A673 (cell line): ENCODE measurements at regions not wholly inside any gene's neighbourhood (a gene's known extent, or its start where the extent isn't known, plus 50 kb on each side); places are given as distances from the start of the nearest gene placed in this dataset.

Experiments used
- EZH2 ChIP-seq: fragments of 200-600 bp; sonication (generic); IDR thresholded peaks from 2 replicates; pipeline ENCODE4 v1.6.1; 2017; ENCODE audit warnings: borderline replicate concordance, low read depth, mild to moderate bottlenecking, mixed read lengths, antibody characterized with exemption, low read length; ENCODE audit not compliant: poor library complexity, severe bottlenecking
- TF ChIP-seq, protein P1 (sequence below): fragments of 300-800, 200-600 bp; sonication (generic); conservative IDR thresholded peaks from 2 replicates; pipeline ENCODE4 v1.5.1; 2017; ENCODE audit warnings: low read depth, mild to moderate bottlenecking, antibody characterized with exemption, low read length, moderate library complexity, mixed read lengths

DNA sequence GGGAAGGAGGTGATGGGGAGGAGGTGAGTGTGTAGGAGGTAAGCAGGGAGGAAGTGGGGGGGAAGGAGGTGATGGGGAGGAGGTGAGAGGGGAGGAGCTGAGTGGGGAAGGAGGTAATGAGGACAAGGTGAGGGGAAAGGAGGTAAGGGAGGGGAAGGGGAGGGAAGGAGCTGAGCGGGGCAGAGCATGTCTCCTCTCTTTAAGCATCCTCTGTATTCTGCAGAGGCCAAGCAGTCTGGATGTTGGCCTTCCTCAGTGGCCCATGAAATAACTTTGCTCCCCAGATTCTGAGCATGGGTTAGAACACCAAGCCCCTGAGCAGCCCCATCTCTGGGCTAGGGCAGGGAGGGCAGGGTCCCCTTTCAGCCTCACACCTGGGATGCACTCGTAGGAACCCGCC lies 84.6 kb downstream of the EDN3 start:
- TF ChIP-seq, protein P1, sequence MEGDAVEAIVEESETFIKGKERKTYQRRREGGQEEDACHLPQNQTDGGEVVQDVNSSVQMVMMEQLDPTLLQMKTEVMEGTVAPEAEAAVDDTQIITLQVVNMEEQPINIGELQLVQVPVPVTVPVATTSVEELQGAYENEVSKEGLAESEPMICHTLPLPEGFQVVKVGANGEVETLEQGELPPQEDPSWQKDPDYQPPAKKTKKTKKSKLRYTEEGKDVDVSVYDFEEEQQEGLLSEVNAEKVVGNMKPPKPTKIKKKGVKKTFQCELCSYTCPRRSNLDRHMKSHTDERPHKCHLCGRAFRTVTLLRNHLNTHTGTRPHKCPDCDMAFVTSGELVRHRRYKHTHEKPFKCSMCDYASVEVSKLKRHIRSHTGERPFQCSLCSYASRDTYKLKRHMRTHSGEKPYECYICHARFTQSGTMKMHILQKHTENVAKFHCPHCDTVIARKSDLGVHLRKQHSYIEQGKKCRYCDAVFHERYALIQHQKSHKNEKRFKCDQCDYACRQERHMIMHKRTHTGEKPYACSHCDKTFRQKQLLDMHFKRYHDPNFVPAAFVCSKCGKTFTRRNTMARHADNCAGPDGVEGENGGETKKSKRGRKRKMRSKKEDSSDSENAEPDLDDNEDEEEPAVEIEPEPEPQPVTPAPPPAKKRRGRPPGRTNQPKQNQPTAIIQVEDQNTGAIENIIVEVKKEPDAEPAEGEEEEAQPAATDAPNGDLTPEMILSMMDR, result no peak
- no peak for TF ChIP-seq EZH2
